K562 (cell line): ENCODE measurements at regions not wholly inside any gene's neighbourhood (a gene's known extent, or its start where the extent isn't known, plus 50 kb on each side); places are given as distances from the start of the nearest gene placed in this dataset.

Experiments
- ATAC-seq: fragments of 200-7000 bp; cut with Tn5 transposase; 3 replicates; pipeline ENCODE4 v1.9.1; 2020; ENCODE audit warnings: moderate library complexity
- BruUV-seq: library from RNA; stranded (reverse); fragments of 400-500 nt; replicated peaks from 2 replicates; lab custom pipeline; 2021; lab: Mats Ljungman, UMichigan
- CTCF ChIA-PET: fragments of 300-600 bp; formaldehyde crosslinking; extraction: SDS; loops from one replicate; lab custom pipeline; 2021; ENCODE audit warnings: low intra/inter-chr PET ratio; lab: Yijun Ruan, JAX
- POLR2A ChIA-PET: fragments of 300-600, 350-650 bp; sonication (Branson Sonifier 250); formaldehyde crosslinking; extraction: SDS; loops from one replicate; lab custom pipeline; 2021; ENCODE audit warnings: antibody characterized with exemption, inconsistent platforms; lab: Yijun Ruan, JAX
- DNase-seq, 4 experiments: peaks; one replicate each; pipeline versions ENCODE4 v3.0.0 to v3.0.0-alpha.2; 2011 to 2018; ENCODE audit warnings: low spot score in 3 of 4, mixed read lengths in 3 of 4; ENCODE audit errors: extremely low read depth in 1 of 4
- FAIRE-seq: peaks from 2 replicates; lab custom pipeline; 2011; peaks lifted over from hg19 to GRCh38; lab: Jason Lieb, UNC
- H2AFZ ChIP-seq: 2 replicates; pipeline ENCODE4 v1.6.0; 2011; ENCODE audit warnings: low read depth, low read length, control low read depth, inconsistent platforms
- H3K27ac ChIP-seq: fragments of 200-600 bp; 3 replicates; pipeline ENCODE4 v1.8.0; 2011; ENCODE audit warnings: low read depth, mild to moderate bottlenecking, control low read depth, inconsistent platforms, low read length, moderate library complexity, mixed read lengths; ENCODE audit errors: extremely low read depth
- H3K27me3 ChIP-seq, 2 experiments: fragments of 300-600 bp in 1 of 2; 2 replicates in 1 of 2; 3 replicates in 1 of 2; pipeline versions ENCODE4 v1.6.0 to v1.8.0; 2011; ENCODE audit warnings: inconsistent platforms in 2 of 2, low read length in 2 of 2, mild to moderate bottlenecking in 1 of 2, mixed read lengths in 1 of 2, moderate library complexity in 1 of 2; ENCODE audit not compliant: control insufficient read depth in 2 of 2, insufficient read depth in 2 of 2
- H3K36me3 ChIP-seq: fragments of 300-600 bp; 3 replicates; pipeline ENCODE4 v1.8.0; 2011; ENCODE audit warnings: mild to moderate bottlenecking, low read length, inconsistent platforms; ENCODE audit not compliant: control insufficient read depth, insufficient read depth
- H3K4me1 ChIP-seq, 2 experiments: fragments of 200-600 bp in 1 of 2; replicated peaks in 1 of 2; 2 replicates in 1 of 2; 3 replicates in 1 of 2; pipeline versions ENCODE4 v1.5.1 to v1.8.0; 2011; ENCODE audit warnings: inconsistent platforms in 2 of 2, low read length in 2 of 2, mild to moderate bottlenecking in 1 of 2, mixed read lengths in 1 of 2, moderate library complexity in 1 of 2; ENCODE audit not compliant: control insufficient read depth in 2 of 2, insufficient read depth in 2 of 2
- H3K4me2 ChIP-seq: 2 replicates; pipeline ENCODE4 v1.6.1; 2011; ENCODE audit warnings: low read length, control low read depth, inconsistent platforms, mixed read lengths; ENCODE audit not compliant: insufficient read depth
- H3K4me3 ChIP-seq: fragments of 200-600 bp; sonication (generic), shearing (Covaris generic); 2 replicates; pipeline ENCODE4 v1.5.1; 2016; ENCODE audit warnings: control low read depth, inconsistent platforms
- H3K79me2 ChIP-seq: fragments of 200-600 bp; 3 replicates; pipeline ENCODE4 v1.8.0; 2011; ENCODE audit warnings: low read length, inconsistent platforms; ENCODE audit not compliant: control insufficient read depth, insufficient read depth
- H3K9ac ChIP-seq, 2 experiments: 2 replicates each; pipeline versions ENCODE4 v1.6.0 to v1.6.1; 2011; ENCODE audit warnings: low read depth in 2 of 2, low read length in 2 of 2, control low read depth in 1 of 2, inconsistent platforms in 1 of 2, mild to moderate bottlenecking in 1 of 2, mixed read lengths in 1 of 2; ENCODE audit not compliant: insufficient read depth in 1 of 2
- H3K9me1 ChIP-seq: one replicate; pipeline ENCODE4 v1.6.0; 2011; ENCODE audit warnings: inconsistent platforms, mild to moderate bottlenecking, low read length, moderate library complexity; ENCODE audit not compliant: control insufficient read depth, insufficient read depth
- H3K9me3 ChIP-seq: replicated peaks from 2 replicates; pipeline ENCODE4 v1.5.1; 2011; ENCODE audit warnings: low read depth, low read length, inconsistent platforms; ENCODE audit not compliant: control insufficient read depth, insufficient read depth
- H4K20me1 ChIP-seq: replicated peaks from 2 replicates; pipeline ENCODE4 v1.6.1; 2011; ENCODE audit warnings: low read length, inconsistent platforms, mixed read lengths; ENCODE audit not compliant: control insufficient read depth, insufficient read depth
- BACH1 ChIP-seq: fragments of 200-800 bp; sonication (Bioruptor generic); IDR thresholded peaks from 2 replicates; pipeline ENCODE4 v1.6.1; 2016; ENCODE audit warnings: missing genetic modification characterization, missing compliant biosample characterization
- DNMT1 ChIP-seq: fragments of 450-650 bp; IDR thresholded peaks from 2 replicates; pipeline ENCODE4 v1.6.1; 2016; ENCODE audit warnings: antibody characterized with exemption, mild to moderate bottlenecking
- MCM2 ChIP-seq: fragments of 450-650 bp; IDR thresholded peaks from 2 replicates; pipeline ENCODE4 v1.6.1; 2017; ENCODE audit warnings: low read depth, mild to moderate bottlenecking
- NFYB ChIP-seq: IDR thresholded peaks from 2 replicates; pipeline ENCODE4 v1.6.1; 2011; ENCODE audit warnings: mild to moderate bottlenecking, moderate library complexity; ENCODE audit not compliant: insufficient read length; ENCODE audit errors: extremely low read depth
- RBM15 ChIP-seq: fragments of 200-400 bp; formaldehyde crosslinking; IDR thresholded peaks from 2 replicates; pipeline ENCODE4 v1.6.1; 2018; ENCODE audit warnings: mild to moderate bottlenecking, low read length, moderate library complexity; ENCODE audit not compliant: insufficient read depth
- RBM34 ChIP-seq: fragments of 200-400 bp; formaldehyde crosslinking; IDR thresholded peaks from 2 replicates; pipeline ENCODE4 v1.6.1; 2018; ENCODE audit warnings: low read length, borderline replicate concordance; ENCODE audit not compliant: insufficient read depth
- TAF9B ChIP-seq: fragments of 450-650 bp; IDR thresholded peaks from 2 replicates; pipeline ENCODE4 v1.6.1; 2018; ENCODE audit warnings: mild to moderate bottlenecking; ENCODE audit not compliant: partially characterized antibody
- XRCC3 ChIP-seq: fragments of 450-650 bp; IDR thresholded peaks from 2 replicates; pipeline ENCODE4 v1.6.1; 2017; ENCODE audit warnings: mild to moderate bottlenecking, moderate library complexity
- ZKSCAN1 ChIP-seq: fragments of 150-350 bp; IDR thresholded peaks from 2 replicates; pipeline ENCODE4 v1.6.1; 2016; ENCODE audit warnings: low read depth, low read length
- ZNF140 ChIP-seq: fragments of 250-450 bp; sonication (Bioruptor Pico); IDR thresholded peaks from 2 replicates; pipeline ENCODE4 v1.8.0; 2021; ENCODE audit warnings: moderate library complexity, mild to moderate bottlenecking, inconsistent platforms
- ZNF280A ChIP-seq: fragments of 450-650 bp; IDR thresholded peaks from 2 replicates; pipeline ENCODE4 v1.6.1; 2018; ENCODE audit warnings: mild to moderate bottlenecking, low read depth; ENCODE audit not compliant: partially characterized antibody
- ZNF561 ChIP-seq: fragments of 450-650 bp; formaldehyde crosslinking; conservative IDR thresholded peaks from 2 replicates; pipeline ENCODE4 v1.4.0; 2020; ENCODE audit warnings: mild to moderate bottlenecking, moderate library complexity
- ZNF780A ChIP-seq: fragments of 250-450 bp; sonication (Bioruptor Pico); IDR thresholded peaks from 2 replicates; pipeline ENCODE4 v1.5.0; 2021; ENCODE audit warnings: mild to moderate bottlenecking
- ZNF79 ChIP-seq: fragments of 250-450 bp; sonication (Bioruptor Pico); IDR thresholded peaks from 2 replicates; pipeline ENCODE4 v1.4.0; 2020; ENCODE audit warnings: low read depth, mild to moderate bottlenecking, moderate library complexity
- WGBS: fragments of 100-300 bp; shearing (Covaris generic); methylation state at CpG from one replicate; pipeline ENCODE4 v1.1.6; 2016; ENCODE audit warnings: low coverage, mixed read lengths; ENCODE audit not compliant: insufficient coverage; ENCODE audit errors: missing lambda C conversion rate; 5-methylcytosine and 5-hydroxymethylcytosine counted together
- in situ Hi-C: fragments of 300-500 bp; cut with MboI; formaldehyde crosslinking; loops from 4 replicates; pipeline ENCODE4 v1.15.0; 2018; ENCODE audit warnings: inconsistent platforms, mixed read lengths
- intact Hi-C: fragments of 100-400 bp; cut with micrococcal nuclease; formaldehyde crosslinking; loops from 2 replicates; pipeline ENCODE4 v1.14.2; 2022
- TF ChIP-seq, protein P1 (sequence below): sonication (generic); formaldehyde crosslinking; IDR thresholded peaks from 2 replicates; pipeline ENCODE4 v1.8.0; 2022; ENCODE audit warnings: mild to moderate bottlenecking, missing genetic modification reagents
- TF ChIP-seq, protein P2 (sequence below): fragments of 200-400 bp; formaldehyde crosslinking; IDR thresholded peaks from 2 replicates; pipeline ENCODE4 v1.6.1; 2017; ENCODE audit warnings: mild to moderate bottlenecking, low read depth, low read length, moderate library complexity

DNA sequence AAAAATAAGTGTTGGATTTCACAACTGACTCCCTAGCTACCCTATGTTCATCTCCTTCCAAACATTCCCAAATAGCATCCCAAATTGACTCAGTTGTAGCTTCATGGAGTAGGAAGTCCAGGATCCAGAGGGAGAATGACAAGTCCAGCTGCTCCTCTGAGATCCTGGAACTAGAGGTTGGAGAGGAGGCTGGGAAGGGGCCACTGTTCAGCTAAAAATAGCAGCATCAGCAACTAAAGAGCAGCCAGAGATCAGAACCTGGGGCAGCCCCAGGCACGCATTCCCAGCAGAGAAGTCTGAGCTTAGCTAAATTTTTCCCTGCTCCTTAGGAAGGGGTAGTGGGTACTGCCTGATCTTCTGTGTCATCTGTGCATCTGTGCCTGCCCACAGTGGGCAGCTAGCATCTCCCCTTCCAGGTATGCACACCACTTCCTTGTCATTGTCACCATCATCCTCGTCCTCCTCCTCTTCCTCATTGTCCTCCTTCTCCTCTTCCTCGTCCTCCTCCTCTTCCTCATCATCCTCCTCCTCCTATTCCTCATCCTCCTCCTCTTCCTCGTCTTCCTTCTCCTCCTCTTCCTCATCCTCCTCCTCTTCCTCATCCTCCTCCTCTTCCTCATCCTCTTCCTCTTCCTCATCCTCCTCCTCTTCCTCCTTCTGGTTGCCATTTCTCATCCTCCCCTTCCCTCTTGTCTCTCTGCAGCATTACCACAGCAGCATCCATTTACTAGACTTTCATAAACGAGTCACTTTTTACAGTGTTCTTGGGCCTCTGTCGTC lies 152.3 kb upstream of the ROPN1 start:
- in situ Hi-C loops (no loop called here), intact Hi-C loops (no loop called here)
- POLR2A ChIA-PET: interaction anchor here (0.7 kb wide), 1 partner anchor 14 kb away, joined by 3 read pairs; no protein-coding TSS in a partner anchor
- Histone ChIP-seq H3K27me3 (no peaks in the 10 kb centered on the region), H3K79me2 (no peaks in the 10 kb centered on the region), H3K27ac (no peak overlapping the region), H3K4me1 (no peaks in the 10 kb centered on the region), H3K36me3 (no peaks in the 10 kb centered on the region), H3K9me1 (no peaks in the 10 kb centered on the region), H4K20me1 (no peaks in the 10 kb centered on the region), H3K4me3 (no peak overlapping the region), H2AFZ (no peak overlapping the region), H3K9me3 (no peaks in the 10 kb centered on the region), H3K4me2 (no peak overlapping the region), H3K9ac (no peak overlapping the region)
- FAIRE-seq (no peak), DNase-seq (no peak), ATAC-seq (no peak)
- no TSS peak for BruUV-seq
- 0% methylated on average over 4 of the region's 6 CpGs for WGBS
- CTCF ChIA-PET: no interaction called here
- TF ChIP-seq ZNF79 (CRISPR knock-in tag) (no peak), ZNF780A (CRISPR knock-in tag) (no peak), XRCC3 (no peak), ZKSCAN1 (no peak), DNMT1 (no peak), ZNF561 (no peak), TAF9B (no peak), RBM34 (no peak), ZNF140 (CRISPR knock-in tag) (no peak), MCM2 (no peak), BACH1 (tag) (no peak), NFYB (no peak), RBM15 (no peak), ZNF280A (no peak)
- TF ChIP-seq, protein P1, sequence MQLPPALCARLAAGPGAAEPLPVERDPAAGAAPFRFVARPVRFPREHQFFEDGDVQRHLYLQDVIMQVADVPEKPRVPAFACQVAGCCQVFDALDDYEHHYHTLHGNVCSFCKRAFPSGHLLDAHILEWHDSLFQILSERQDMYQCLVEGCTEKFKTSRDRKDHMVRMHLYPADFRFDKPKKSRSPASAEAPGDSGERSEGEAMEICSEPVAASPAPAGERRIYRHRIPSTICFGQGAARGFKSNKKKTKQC (CRISPR knock-in tag): no peak
- TF ChIP-seq, protein P2, sequence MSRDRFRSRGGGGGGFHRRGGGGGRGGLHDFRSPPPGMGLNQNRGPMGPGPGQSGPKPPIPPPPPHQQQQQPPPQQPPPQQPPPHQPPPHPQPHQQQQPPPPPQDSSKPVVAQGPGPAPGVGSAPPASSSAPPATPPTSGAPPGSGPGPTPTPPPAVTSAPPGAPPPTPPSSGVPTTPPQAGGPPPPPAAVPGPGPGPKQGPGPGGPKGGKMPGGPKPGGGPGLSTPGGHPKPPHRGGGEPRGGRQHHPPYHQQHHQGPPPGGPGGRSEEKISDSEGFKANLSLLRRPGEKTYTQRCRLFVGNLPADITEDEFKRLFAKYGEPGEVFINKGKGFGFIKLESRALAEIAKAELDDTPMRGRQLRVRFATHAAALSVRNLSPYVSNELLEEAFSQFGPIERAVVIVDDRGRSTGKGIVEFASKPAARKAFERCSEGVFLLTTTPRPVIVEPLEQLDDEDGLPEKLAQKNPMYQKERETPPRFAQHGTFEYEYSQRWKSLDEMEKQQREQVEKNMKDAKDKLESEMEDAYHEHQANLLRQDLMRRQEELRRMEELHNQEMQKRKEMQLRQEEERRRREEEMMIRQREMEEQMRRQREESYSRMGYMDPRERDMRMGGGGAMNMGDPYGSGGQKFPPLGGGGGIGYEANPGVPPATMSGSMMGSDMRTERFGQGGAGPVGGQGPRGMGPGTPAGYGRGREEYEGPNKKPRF: no peak
